SW 1271 (cell line): ENCODE measurements at regions not wholly inside any gene's neighbourhood (a gene's known extent, or its start where the extent isn't known, plus 50 kb on each side); places are given as distances from the start of the nearest gene placed in this dataset.
"Not testable (repeated sequence)": the region's sequence is repeated elsewhere in the genome, so short reads cannot be mapped to it uniquely, and the experiment has no call there.

Experiments
- DNase-seq, 2 experiments: peaks; one replicate each; lab custom pipeline; 2025; lab: John Stamatoyannopoulos, UW

- not testable (repeated sequence) for DNase-seq
These were observed 783.4 kb downstream of the NSUN3 start for GRCh38 chr3:94846251-94846650.

GRCh38 chr3:94862703-94863102 is 799.8 kb downstream of the NSUN3 start:
- DNase-seq: peak in 1 of 2 experiments; percentile 4

- no peak for DNase-seq
These were observed 806.2 kb downstream of the NSUN3 start for GRCh38 chr3:94869059-94869547.

- DNase-seq: no peak
These were observed 810.9 kb downstream of the NSUN3 start for GRCh38 chr3:94873751-94874150.

- DNase-seq: no peak
These were observed 812.3 kb downstream of the NSUN3 start for GRCh38 chr3:94875149-94875548.

GRCh38 chr3:94887065-94887464 is 824.2 kb downstream of the NSUN3 start:
- no peak for DNase-seq

GRCh38 chr3:94896994-94897393 is 834.1 kb downstream of the NSUN3 start:
- no peak for DNase-seq

GRCh38 chr3:94904156-94904674 is 841.4 kb downstream of the NSUN3 start:
- no peak for DNase-seq

- DNase-seq: no peak
These were observed 846.9 kb downstream of the NSUN3 start for GRCh38 chr3:94909726-94910125.

- no peak for DNase-seq
These were observed 849.8 kb downstream of the NSUN3 start for GRCh38 chr3:94912656-94913055.

- no peak for DNase-seq
These were observed 864.3 kb downstream of the NSUN3 start for GRCh38 chr3:94927175-94927574.

GRCh38 chr3:94928921-94929320 is 866.1 kb downstream of the NSUN3 start:
- DNase-seq: peak; percentile 43 to 77

- DNase-seq: no peak
These were observed 873.1 kb downstream of the NSUN3 start for GRCh38 chr3:94935738-94936580.

- DNase-seq: no peak
These were observed 875.1 kb downstream of the NSUN3 start for GRCh38 chr3:94937980-94938379.

- DNase-seq: no peak
These were observed 883.8 kb downstream of the NSUN3 start for GRCh38 chr3:94946683-94947082.

GRCh38 chr3:94961423-94962100 is 898.7 kb downstream of the NSUN3 start:
- no peak for DNase-seq

GRCh38 chr3:94965867-94966475 is 903.1 kb downstream of the NSUN3 start:
- DNase-seq: no peak

- DNase-seq: no peak
These were observed 904.3 kb downstream of the NSUN3 start for GRCh38 chr3:94967196-94967595.

GRCh38 chr3:94968519-94968918 is 905.7 kb downstream of the NSUN3 start:
- peak in 1 of 2 experiments; percentile 2 for DNase-seq

GRCh38 chr3:94972066-94972465 is 909.2 kb downstream of the NSUN3 start:
- no peak for DNase-seq

GRCh38 chr3:94978084-94978483 is 915.2 kb downstream of the NSUN3 start:
- DNase-seq: no peak

- DNase-seq: no peak
These were observed 922.9 kb downstream of the NSUN3 start for GRCh38 chr3:94985778-94986177.
